MM.1S (cell line): ENCODE measurements at regions not wholly inside any gene's neighbourhood (a gene's known extent, or its start where the extent isn't known, plus 50 kb on each side); places are given as distances from the start of the nearest gene placed in this dataset.

Source experiments
- DNase-seq: peaks from one replicate; pipeline ENCODE4 v3.0.0-alpha.2; 2015
- H2AFZ ChIP-seq: fragments of 300-600 bp; sonication (generic); 2 replicates; pipeline ENCODE4 v1.6.0; 2016; ENCODE audit warnings: antibody characterized with exemption, low read length
- H3F3A ChIP-seq: fragments of 300-600 bp; sonication (generic); 2 replicates; pipeline ENCODE4 v1.6.1; 2016; ENCODE audit warnings: mild to moderate bottlenecking, antibody characterized with exemption, low read length, moderate library complexity, mixed read lengths; ENCODE audit not compliant: insufficient read depth
- H3K27ac ChIP-seq: fragments of 300-600 bp; sonication (generic); 2 replicates; pipeline ENCODE4 v1.5.1; 2016; ENCODE audit warnings: mild to moderate bottlenecking, low read length
- H3K27me3 ChIP-seq: fragments of 300-600 bp; sonication (generic); replicated peaks from 2 replicates; pipeline ENCODE4 v1.6.0; 2016; ENCODE audit warnings: low read length; ENCODE audit not compliant: insufficient read depth
- H3K36me3 ChIP-seq: fragments of 300-600 bp; sonication (generic); replicated peaks from 2 replicates; pipeline ENCODE4 v1.6.1; 2016; ENCODE audit warnings: mild to moderate bottlenecking, low read length, mixed read lengths; ENCODE audit not compliant: insufficient read depth
- H3K4me1 ChIP-seq: fragments of 300-600 bp; sonication (generic); 2 replicates; pipeline ENCODE4 v1.6.1; 2016; ENCODE audit warnings: low read length, mixed read lengths
- H3K4me2 ChIP-seq: fragments of 300-600 bp; sonication (generic); 2 replicates; pipeline ENCODE4 v1.6.0; 2016; ENCODE audit warnings: low read depth, low read length
- H3K4me3 ChIP-seq: fragments of 300-600 bp; sonication (generic); 2 replicates; pipeline ENCODE4 v1.5.1; 2016; ENCODE audit warnings: low read length, mixed read lengths
- H3K79me2 ChIP-seq: fragments of 300-600 bp; sonication (generic); 2 replicates; pipeline ENCODE4 v1.6.1; 2016; ENCODE audit warnings: mixed run types, low read length, mixed read lengths
- H3K9ac ChIP-seq: fragments of 300-600 bp; sonication (generic); 2 replicates; pipeline ENCODE4 v1.6.1; 2016; ENCODE audit warnings: low read length, mixed read lengths
- H3K9me2 ChIP-seq: fragments of 300-600 bp; sonication (generic); replicated peaks from 2 replicates; pipeline ENCODE4 v1.6.1; 2016; ENCODE audit warnings: mild to moderate bottlenecking, low read length, mixed read lengths; ENCODE audit not compliant: insufficient read depth
- H3K9me3 ChIP-seq: fragments of 300-600 bp; sonication (generic); replicated peaks from 2 replicates; pipeline ENCODE4 v1.6.1; 2016; ENCODE audit warnings: mild to moderate bottlenecking, low read length, mixed read lengths; ENCODE audit not compliant: insufficient read depth
- H4K20me1 ChIP-seq: fragments of 300-600 bp; sonication (generic); 2 replicates; pipeline ENCODE4 v1.6.1; 2016; ENCODE audit warnings: mild to moderate bottlenecking, low read length, moderate library complexity, mixed read lengths; ENCODE audit not compliant: insufficient read depth
- EZH2 ChIP-seq: fragments of 300-600 bp; sonication (generic); optimal IDR thresholded peaks from 2 replicates; pipeline ENCODE3; 2017; ENCODE audit warnings: low read depth, mild to moderate bottlenecking, antibody characterized with exemption, low read length, mixed read lengths
- EZH2phosphoT487 ChIP-seq: fragments of 300-600 bp; sonication (generic); IDR thresholded peaks from 2 replicates; pipeline ENCODE4 v1.6.1; 2018; ENCODE audit warnings: antibody characterized with exemption, low read length
- TF ChIP-seq, protein P1 (sequence below): fragments of 300-600 bp; sonication (generic); IDR thresholded peaks from 2 replicates; pipeline ENCODE4 v1.5.1; 2016; ENCODE audit warnings: antibody characterized with exemption, low read length, mixed read lengths

GRCh38 chr5:103745353-103746065 lies 182.9 kb upstream of the NUDT12 start:
- Histone ChIP-seq H3F3A (no peaks in the 10 kb centered on the region), H4K20me1 (no peaks in the 10 kb centered on the region), H3K9me2 (no peaks in the 10 kb centered on the region), H3K27me3 (no peaks in the 10 kb centered on the region), H3K79me2 (no peaks in the 10 kb centered on the region), H2AFZ (no peak overlapping the region), H3K9ac (no peak overlapping the region), H3K9me3 (no peaks in the 10 kb centered on the region), H3K4me2 (no peak overlapping the region), H3K4me1 (no peaks in the 10 kb centered on the region), H3K4me3 (no peak overlapping the region), H3K27ac (no peak overlapping the region), H3K36me3 (no peaks in the 10 kb centered on the region)
- no peak for DNase-seq
- TF ChIP-seq EZH2phosphoT487 (no peak), EZH2 (no peak)
- TF ChIP-seq, protein P1, sequence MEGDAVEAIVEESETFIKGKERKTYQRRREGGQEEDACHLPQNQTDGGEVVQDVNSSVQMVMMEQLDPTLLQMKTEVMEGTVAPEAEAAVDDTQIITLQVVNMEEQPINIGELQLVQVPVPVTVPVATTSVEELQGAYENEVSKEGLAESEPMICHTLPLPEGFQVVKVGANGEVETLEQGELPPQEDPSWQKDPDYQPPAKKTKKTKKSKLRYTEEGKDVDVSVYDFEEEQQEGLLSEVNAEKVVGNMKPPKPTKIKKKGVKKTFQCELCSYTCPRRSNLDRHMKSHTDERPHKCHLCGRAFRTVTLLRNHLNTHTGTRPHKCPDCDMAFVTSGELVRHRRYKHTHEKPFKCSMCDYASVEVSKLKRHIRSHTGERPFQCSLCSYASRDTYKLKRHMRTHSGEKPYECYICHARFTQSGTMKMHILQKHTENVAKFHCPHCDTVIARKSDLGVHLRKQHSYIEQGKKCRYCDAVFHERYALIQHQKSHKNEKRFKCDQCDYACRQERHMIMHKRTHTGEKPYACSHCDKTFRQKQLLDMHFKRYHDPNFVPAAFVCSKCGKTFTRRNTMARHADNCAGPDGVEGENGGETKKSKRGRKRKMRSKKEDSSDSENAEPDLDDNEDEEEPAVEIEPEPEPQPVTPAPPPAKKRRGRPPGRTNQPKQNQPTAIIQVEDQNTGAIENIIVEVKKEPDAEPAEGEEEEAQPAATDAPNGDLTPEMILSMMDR = no peak

DNA sequence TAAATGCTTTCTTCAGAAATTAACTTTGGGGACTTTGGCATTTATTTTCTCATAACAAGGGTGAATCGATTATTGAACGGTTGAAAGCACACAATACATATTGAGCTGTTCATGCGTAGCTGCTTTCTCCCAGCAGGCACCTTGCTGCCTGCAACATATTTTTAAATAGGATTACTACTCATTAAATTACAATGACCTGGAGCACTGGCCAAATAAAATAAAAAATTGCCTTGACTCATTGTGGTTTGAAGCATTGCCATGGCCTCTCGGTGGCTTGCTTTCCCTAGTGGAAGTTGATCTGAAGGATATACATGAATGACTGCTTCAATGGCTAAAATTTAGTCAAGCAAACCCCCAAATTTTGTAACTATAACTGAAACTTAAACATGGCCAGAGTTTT lies 181.6 kb upstream of the NUDT12 start:
- 0 out of 2 replicates have a peak, but pooled peaks cover 2% of the 10 kb centered on the region for H3K9me2 ChIP-seq
- DNase-seq = no peak
- no peaks in the 10 kb centered on the region for H4K20me1 ChIP-seq
- no peaks in the 10 kb centered on the region for H3K79me2 ChIP-seq
- no peak overlapping the region for H3K4me2 ChIP-seq
- H3K4me3 ChIP-seq = no peak overlapping the region
- no peaks in the 10 kb centered on the region for H3K27me3 ChIP-seq
- H3K27ac ChIP-seq = no peak overlapping the region
- H3K4me1 ChIP-seq = no peaks in the 10 kb centered on the region
- no peaks in the 10 kb centered on the region for H3F3A ChIP-seq
- H3K36me3 ChIP-seq = no peaks in the 10 kb centered on the region
- TF ChIP-seq, protein P1 = no peak
- TF ChIP-seq EZH2phosphoT487 = no peak
- TF ChIP-seq EZH2 = no peak
- H3K9ac ChIP-seq = no peak overlapping the region
- H3K9me3 ChIP-seq = no peaks in the 10 kb centered on the region
- H2AFZ ChIP-seq = no peak overlapping the region

DNA sequence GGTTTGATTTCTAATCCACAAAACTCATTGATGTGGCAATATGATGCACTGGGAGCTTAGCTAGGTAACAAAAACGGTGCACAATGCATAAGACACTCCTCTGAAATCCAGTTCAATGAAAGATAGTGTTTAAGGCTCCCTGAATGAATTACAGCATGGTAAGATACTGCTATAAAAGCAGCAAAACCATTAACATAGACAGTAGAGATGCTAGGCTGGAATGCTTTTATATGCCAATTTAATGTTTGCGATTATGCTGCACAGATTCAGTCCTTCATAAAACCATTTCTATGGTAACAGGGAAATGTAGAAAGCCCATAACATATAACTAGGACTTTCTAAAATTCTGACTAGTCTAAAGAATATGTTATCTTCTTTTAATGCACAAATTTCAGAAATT lies 180.8 kb upstream of the NUDT12 start:
- Histone ChIP-seq H3K9ac (no peak overlapping the region), H3F3A (no peaks in the 10 kb centered on the region), H3K79me2 (no peaks in the 10 kb centered on the region), H4K20me1 (no peaks in the 10 kb centered on the region), H3K27ac (no peak overlapping the region), H3K4me2 (no peak overlapping the region), H3K4me1 (no peaks in the 10 kb centered on the region), H3K9me2 (0 out of 2 replicates have a peak, but pooled peaks cover 2% of the 10 kb centered on the region), H2AFZ (no peak overlapping the region), H3K9me3 (no peaks in the 10 kb centered on the region), H3K4me3 (no peak overlapping the region), H3K36me3 (no peaks in the 10 kb centered on the region), H3K27me3 (no peaks in the 10 kb centered on the region)
- TF ChIP-seq EZH2phosphoT487 (no peak), EZH2 (no peak)
- TF ChIP-seq, protein P1 = no peak
- no peak for DNase-seq
